GM12875 (cell line): ENCODE measurements at regions not wholly inside any gene's neighbourhood (a gene's known extent, or its start where the extent isn't known, plus 50 kb on each side); places are given as distances from the start of the nearest gene placed in this dataset.

Experiments used
- H3K4me3 ChIP-seq: one replicate; pipeline ENCODE4 v1.5.1; 2011; ENCODE audit warnings: low read depth, low read length, control low read depth
- CTCF ChIP-seq: IDR thresholded peaks from 2 replicates; pipeline ENCODE4 v1.5.1; 2011; ENCODE audit warnings: low read depth, mild to moderate bottlenecking, control low read depth, inconsistent platforms, low read length, moderate library complexity, borderline replicate concordance; ENCODE audit not compliant: insufficient read depth

DNA sequence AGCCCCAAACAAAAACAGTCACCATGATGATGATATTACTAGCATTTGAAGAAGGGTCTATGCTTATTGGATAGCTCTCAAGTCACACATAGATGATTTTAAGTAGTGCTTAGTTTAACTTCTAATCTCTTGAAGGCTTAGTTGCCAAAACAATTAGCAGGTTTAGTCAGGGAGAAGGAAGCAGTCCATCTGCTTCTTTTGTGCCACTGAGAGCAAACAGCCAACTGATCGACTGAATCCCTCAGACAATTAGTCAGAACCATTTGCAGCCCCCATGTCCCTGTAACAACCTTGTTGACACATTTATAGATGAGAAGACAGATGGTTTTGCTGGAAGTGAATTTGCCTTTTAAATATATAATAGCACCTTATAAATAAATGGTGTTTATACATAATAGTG is 585.1 kb upstream of the SUCLG2 start:
- no peak for TF ChIP-seq CTCF
- no peak overlapping the region for H3K4me3 ChIP-seq

DNA sequence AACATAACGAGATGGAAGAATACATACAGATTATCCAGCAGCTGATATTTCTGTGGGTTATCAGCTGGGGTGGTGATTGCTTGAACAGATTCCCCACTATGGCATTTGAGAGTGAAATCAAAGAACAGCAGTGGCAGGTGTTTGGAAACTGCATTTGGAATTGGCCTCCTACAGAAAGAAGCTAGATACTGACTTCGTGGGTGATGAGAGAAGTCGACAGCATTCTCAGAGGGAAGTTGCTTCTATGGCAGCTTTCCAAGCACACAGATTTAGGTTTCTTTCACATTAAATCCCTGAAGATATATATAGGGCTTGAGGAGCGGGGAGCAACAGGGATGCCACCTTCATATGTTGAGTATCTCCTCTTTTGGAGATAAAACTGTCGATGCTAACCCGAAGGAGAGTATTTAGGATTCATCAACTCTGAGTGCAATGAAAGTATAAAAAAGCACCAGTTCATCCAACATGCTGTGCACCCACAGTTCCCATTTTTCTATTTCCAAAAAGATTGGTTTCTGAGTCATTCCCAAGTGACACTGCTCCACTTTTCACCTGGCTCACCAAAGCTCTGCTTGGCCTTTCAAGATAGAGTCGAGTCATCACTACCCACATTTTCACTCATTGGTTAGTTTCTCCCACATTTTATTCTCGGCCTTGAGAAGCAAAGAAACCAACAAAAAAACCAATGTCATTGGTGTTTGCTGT is 579.8 kb upstream of the SUCLG2 start:
- TF ChIP-seq CTCF, result no peak
- no peak overlapping the region for H3K4me3 ChIP-seq

GRCh38 chr3:68228856-68229255 is 574.4 kb upstream of the SUCLG2 start:
- no peak for TF ChIP-seq CTCF
- no peak overlapping the region for H3K4me3 ChIP-seq

GRCh38 chr3:68220832-68221231 is 566.4 kb upstream of the SUCLG2 start:
- H3K4me3 ChIP-seq, result no peak overlapping the region
- no peak for TF ChIP-seq CTCF

GRCh38 chr3:68211637-68212036 is 557.2 kb upstream of the SUCLG2 start:
- H3K4me3 ChIP-seq, result no peak overlapping the region
- TF ChIP-seq CTCF, result no peak

GRCh38 chr3:68210635-68211034 is 556.2 kb upstream of the SUCLG2 start:
- no peak for TF ChIP-seq CTCF
- no peak overlapping the region for H3K4me3 ChIP-seq

- no peak overlapping the region for H3K4me3 ChIP-seq
- TF ChIP-seq CTCF, result no peak
Observed at GRCh38 chr3:68207327-68207726, 552.9 kb upstream of the SUCLG2 start.
